Memory B cell (primary cell): ENCODE measurements at regions not wholly inside any gene's neighbourhood (a gene's known extent, or its start where the extent isn't known, plus 50 kb on each side); places are given as distances from the start of the nearest gene placed in this dataset.

Experiments
- ATAC-seq: fragments of 150-1000 bp; cut with Tn5 transposase; 2 replicates; pipeline ENCODE4 v1.10.0; 2021; ENCODE audit warnings: low read depth, mild to moderate bottlenecking, moderate library complexity
- DNase-seq, 2 donors: peaks; one replicate each; pipeline ENCODE4 v3.0.0; 2022; ENCODE audit warnings: low spot score in 2 of 2
- H3K27ac Mint-ChIP-seq: one replicate; pipeline ENCODE4 v1.8.0; 2022; ENCODE audit warnings: mild to moderate bottlenecking, moderate library complexity, mixed read lengths
- H3K27me3 Mint-ChIP-seq: one replicate; pipeline ENCODE4 v1.8.0; 2022; ENCODE audit warnings: mixed read lengths
- H3K36me3 Mint-ChIP-seq: one replicate; pipeline ENCODE4 v1.8.0; 2022; ENCODE audit warnings: mild to moderate bottlenecking, mixed read lengths
- H3K4me1 Mint-ChIP-seq: one replicate; pipeline ENCODE4 v1.8.0; 2022; ENCODE audit warnings: mixed read lengths
- H3K4me3 Mint-ChIP-seq: one replicate; pipeline ENCODE4 v1.8.0; 2022; ENCODE audit warnings: mild to moderate bottlenecking, moderate library complexity, mixed read lengths
- H3K9me3 Mint-ChIP-seq: one replicate; pipeline ENCODE4 v1.8.0; 2022; ENCODE audit warnings: mixed read lengths

DNA sequence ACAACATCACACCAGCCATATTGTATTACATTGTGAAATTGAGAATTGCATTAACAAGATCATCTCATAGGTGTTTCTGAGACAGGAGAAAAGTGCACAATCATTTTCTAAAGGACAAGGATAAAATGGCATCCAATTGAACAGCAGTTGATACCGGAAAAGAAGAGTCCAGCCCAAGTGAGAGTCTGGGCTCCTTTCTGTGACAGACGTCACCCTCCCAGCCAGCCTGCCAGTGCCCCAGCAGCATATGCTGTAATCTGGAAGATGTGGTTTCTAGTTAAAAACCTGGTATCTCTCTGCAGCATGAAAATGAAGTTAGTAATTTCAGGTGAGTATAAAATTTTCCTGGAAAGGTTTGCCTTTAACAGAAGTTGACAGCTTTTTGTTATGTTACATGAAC is 1531.7 kb upstream of the PIK3C3 start:
- DNase-seq (no peak), ATAC-seq (no peak)
- H3K4me3 Mint-ChIP-seq, result no peak overlapping the region
- no peaks in the 10 kb centered on the region for H3K36me3 Mint-ChIP-seq
- peaks cover 9% of the 10 kb centered on the region for H3K9me3 Mint-ChIP-seq
- H3K4me1 Mint-ChIP-seq, result no peaks in the 10 kb centered on the region
- H3K27me3 Mint-ChIP-seq, result no peaks in the 10 kb centered on the region
- no peak overlapping the region for H3K27ac Mint-ChIP-seq

DNA sequence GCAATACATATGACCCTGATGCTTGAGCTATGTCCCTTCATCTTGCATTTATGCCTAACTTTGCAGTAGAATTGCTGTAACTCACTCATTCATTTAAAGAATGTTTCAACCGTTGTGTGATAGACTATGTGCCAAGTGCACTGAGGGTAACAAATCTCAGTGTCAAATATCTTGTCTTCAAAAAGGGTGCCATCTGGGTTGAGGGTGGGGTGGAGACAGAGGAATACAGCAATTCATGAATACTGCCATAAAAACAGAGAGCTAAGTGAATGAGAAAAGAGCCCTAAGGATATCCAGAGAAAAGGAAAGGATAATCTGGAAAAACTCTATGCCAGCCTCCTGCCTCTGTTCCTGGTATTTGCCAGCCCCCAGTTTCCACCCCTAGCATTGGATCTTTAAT is 1534.4 kb upstream of the PIK3C3 start:
- Mint-ChIP-seq H3K27ac (no peak overlapping the region), H3K9me3 (peaks cover 7% of the 10 kb centered on the region), H3K4me3 (no peak overlapping the region), H3K27me3 (no peaks in the 10 kb centered on the region), H3K36me3 (no peaks in the 10 kb centered on the region), H3K4me1 (no peaks in the 10 kb centered on the region)
- DNase-seq, result no peak
- no peak for ATAC-seq

DNA sequence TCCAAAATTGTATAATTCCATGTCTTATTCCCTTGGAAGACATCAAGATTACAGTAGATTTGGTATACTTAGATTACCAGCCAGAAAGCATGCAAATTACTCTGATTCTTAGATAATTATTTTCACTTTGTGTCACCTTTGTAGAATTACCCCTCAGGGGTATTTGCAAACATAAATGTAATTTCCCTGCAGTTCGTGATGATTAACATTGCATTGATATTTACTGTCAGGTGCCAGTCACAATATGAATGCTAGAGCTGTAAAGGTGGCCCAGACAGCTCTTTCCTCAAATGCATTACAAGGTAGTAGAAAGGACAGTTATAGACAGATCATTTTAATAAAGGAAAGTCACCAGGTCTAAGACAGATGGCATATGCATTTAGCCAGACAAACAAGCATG is 1537.5 kb upstream of the PIK3C3 start:
- no peak overlapping the region for H3K4me3 Mint-ChIP-seq
- no peak for ATAC-seq
- no peaks in the 10 kb centered on the region for H3K4me1 Mint-ChIP-seq
- DNase-seq, result no peak
- H3K9me3 Mint-ChIP-seq, result peaks cover 6% of the 10 kb centered on the region
- H3K27ac Mint-ChIP-seq, result no peak overlapping the region
- no peaks in the 10 kb centered on the region for H3K27me3 Mint-ChIP-seq
- no peaks in the 10 kb centered on the region for H3K36me3 Mint-ChIP-seq

DNA sequence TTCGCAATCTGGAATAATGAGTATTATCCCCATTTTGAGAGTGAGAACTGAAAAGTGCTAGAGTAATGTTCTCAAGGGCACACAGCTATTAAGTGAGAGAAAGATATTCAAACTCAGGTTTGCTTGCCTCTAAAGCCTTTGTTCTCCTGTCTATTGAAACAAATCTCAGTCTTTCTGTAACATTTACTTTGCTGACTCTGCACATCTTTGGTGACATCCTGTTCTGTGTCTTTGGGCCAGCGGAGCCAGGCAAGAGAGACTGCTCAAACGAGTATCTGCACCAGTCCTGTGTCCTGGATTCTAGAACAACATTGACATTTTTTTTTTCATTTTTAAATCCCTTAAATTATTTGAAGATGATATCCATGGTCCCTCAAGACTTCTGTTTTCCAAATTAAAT is 1539.2 kb upstream of the PIK3C3 start:
- Mint-ChIP-seq H3K36me3 (no peaks in the 10 kb centered on the region), H3K27ac (no peak overlapping the region), H3K4me3 (no peak overlapping the region), H3K9me3 (peaks cover 4% of the 10 kb centered on the region), H3K27me3 (no peaks in the 10 kb centered on the region), H3K4me1 (no peaks in the 10 kb centered on the region)
- DNase-seq (no peak), ATAC-seq (no peak)

DNA sequence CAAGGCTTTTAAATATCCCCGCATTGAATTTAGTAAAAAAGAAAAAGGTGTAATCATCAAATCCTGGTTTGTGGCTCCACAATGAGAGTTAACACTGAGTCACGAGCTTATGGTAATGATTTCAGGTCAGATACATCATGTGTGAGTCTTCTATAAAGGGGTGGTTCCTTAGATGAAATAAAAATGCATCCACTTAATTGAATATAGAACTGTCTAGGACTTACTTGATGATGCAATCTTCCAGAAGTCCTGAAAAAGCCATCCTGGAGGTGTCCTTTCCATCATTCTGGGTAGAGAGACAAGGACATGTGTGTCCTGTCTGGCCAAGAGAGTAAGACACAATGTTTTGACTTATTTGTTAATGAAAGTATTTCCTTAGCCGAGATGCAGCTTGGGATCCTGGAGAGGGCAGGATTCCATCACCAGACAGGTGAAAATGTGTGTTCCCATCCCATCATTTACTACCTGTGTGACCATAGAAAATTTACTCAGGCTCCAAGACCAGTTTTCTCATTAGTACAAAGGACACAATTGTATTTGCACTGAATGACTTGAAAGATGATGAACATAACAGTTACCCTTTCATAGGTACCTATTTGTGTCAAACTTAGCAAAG is 1539.8 kb upstream of the PIK3C3 start:
- H3K4me3 Mint-ChIP-seq, result no peak overlapping the region
- ATAC-seq, result no peak
- no peaks in the 10 kb centered on the region for H3K27me3 Mint-ChIP-seq
- H3K9me3 Mint-ChIP-seq, result peaks cover 4% of the 10 kb centered on the region
- no peaks in the 10 kb centered on the region for H3K36me3 Mint-ChIP-seq
- DNase-seq, result no peak
- H3K4me1 Mint-ChIP-seq, result no peaks in the 10 kb centered on the region
- no peak overlapping the region for H3K27ac Mint-ChIP-seq

DNA sequence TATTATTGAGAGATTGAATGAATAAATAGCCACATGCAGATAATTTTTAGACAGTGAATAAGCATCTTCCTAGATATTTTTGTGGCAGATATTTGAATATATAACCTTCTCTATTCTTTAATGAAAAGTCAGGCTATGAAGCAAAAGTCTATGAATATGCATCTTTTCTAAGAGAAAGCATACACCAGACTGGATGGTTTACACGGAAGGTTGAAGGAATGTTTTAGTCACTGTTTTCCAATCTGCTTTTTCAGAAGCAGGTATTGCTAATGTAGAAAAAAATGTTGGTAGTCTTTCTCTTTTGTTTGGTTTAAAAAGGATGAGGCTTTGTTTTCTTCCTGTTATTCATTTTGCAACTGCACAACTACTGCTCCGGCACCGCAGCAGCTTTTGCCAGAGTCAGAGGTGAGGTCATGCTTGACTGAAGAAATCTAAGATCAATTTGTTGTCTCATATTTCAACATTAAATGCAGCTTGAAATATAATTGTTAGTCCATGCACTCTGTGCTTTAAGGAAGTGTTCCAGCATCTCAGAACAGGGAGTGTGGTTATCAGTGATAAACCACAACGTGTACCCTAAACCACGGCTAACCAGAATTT is 1540.8 kb upstream of the PIK3C3 start:
- Mint-ChIP-seq H3K4me1 (no peaks in the 10 kb centered on the region), H3K9me3 (no peaks in the 10 kb centered on the region), H3K4me3 (no peak overlapping the region), H3K27me3 (no peaks in the 10 kb centered on the region), H3K27ac (no peak overlapping the region), H3K36me3 (no peaks in the 10 kb centered on the region)
- ATAC-seq (no peak), DNase-seq (no peak)

DNA sequence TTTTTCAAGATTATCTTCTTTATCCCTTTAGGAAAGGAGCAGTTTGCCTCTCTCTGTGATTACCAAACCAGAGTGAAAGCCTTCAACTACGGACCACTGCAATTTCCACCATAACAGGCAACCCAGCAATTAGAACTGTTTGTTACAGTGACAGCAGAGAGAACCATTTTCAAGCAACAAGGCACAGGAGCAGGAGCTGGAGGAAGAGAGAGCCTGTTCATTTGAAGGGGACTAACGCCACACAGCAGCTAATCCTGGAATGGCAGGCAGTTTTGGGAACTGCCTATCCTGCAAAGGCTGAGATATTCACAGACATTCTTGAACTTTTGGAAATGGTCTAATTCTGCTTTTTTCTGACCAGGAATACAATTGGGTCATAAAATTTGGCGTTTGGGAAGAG is 1541.9 kb upstream of the PIK3C3 start:
- no peak overlapping the region for H3K27ac Mint-ChIP-seq
- H3K36me3 Mint-ChIP-seq, result no peaks in the 10 kb centered on the region
- no peak for ATAC-seq
- H3K9me3 Mint-ChIP-seq, result no peaks in the 10 kb centered on the region
- H3K4me3 Mint-ChIP-seq, result no peak overlapping the region
- H3K4me1 Mint-ChIP-seq, result no peaks in the 10 kb centered on the region
- DNase-seq, result no peak
- no peaks in the 10 kb centered on the region for H3K27me3 Mint-ChIP-seq

DNA sequence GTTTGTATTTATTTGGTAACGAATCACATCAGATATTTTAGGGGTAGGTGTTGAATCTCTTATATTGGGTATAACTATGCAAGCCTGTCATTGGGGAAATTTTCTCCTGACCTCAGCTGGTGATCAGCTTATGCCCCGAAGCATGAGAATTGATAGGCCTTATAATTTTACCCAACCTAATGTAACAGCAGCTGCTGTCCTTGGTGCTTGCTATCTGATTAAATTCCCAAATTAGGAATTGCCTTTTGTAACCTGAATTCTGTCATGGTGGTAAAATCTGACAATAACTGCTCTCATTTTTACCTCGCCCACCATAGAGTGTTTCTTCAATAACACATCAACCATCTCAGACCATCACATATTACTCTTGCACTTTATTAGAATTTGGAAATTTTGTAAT is 1542.6 kb upstream of the PIK3C3 start:
- DNase-seq (no peak), ATAC-seq (no peak)
- Mint-ChIP-seq H3K4me1 (no peaks in the 10 kb centered on the region), H3K27ac (no peak overlapping the region), H3K27me3 (no peaks in the 10 kb centered on the region), H3K9me3 (no peaks in the 10 kb centered on the region), H3K36me3 (no peaks in the 10 kb centered on the region), H3K4me3 (no peak overlapping the region)

DNA sequence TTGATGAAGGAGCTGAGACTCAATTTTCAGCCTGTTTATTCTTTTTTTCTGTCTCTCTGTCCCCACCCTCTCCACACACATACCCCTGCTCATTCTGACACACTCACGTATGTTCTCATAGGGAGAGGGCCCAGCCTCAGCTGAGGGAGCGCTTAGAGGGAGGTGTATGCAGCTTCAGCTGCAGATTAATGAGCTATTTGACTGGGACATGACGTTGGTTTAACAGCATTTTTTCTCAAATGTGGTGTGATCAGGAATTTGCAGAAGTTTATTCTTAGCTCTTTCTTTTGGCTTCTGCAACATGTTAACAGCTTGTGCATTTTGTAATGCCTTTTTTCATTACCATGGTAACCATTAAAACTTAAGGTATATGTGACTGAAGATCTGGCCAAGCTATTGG is 1547.1 kb upstream of the PIK3C3 start:
- DNase-seq, result no peak
- H3K4me3 Mint-ChIP-seq, result no peak overlapping the region
- no peaks in the 10 kb centered on the region for H3K27me3 Mint-ChIP-seq
- no peaks in the 10 kb centered on the region for H3K36me3 Mint-ChIP-seq
- no peaks in the 10 kb centered on the region for H3K4me1 Mint-ChIP-seq
- no peak overlapping the region for H3K27ac Mint-ChIP-seq
- no peak for ATAC-seq
- peaks cover 2% of the 10 kb centered on the region for H3K9me3 Mint-ChIP-seq

DNA sequence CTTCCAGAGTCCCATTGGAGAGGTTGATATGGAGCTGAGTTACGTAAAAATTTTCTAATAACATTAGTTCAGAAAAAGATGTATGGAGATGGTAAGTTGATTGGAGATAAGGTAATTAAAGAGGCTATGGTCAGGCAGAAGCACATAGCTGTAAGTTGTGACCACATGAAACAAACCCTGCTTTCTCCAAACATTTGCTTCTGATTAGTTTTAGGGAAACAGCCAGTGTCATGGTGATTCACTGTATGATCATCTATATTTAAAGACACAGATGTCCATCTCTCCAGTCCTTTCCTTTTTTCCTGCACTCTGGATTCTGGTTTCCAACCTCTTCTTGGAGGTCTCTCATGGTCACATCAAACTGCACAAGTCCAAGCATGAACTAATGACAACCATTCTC is 1550.8 kb upstream of the PIK3C3 start:
- no peak for ATAC-seq
- Mint-ChIP-seq H3K4me1 (no peaks in the 10 kb centered on the region), H3K9me3 (peaks cover 2% of the 10 kb centered on the region), H3K36me3 (no peaks in the 10 kb centered on the region), H3K4me3 (no peak overlapping the region), H3K27me3 (no peaks in the 10 kb centered on the region), H3K27ac (no peak overlapping the region)
- DNase-seq, result no peak

DNA sequence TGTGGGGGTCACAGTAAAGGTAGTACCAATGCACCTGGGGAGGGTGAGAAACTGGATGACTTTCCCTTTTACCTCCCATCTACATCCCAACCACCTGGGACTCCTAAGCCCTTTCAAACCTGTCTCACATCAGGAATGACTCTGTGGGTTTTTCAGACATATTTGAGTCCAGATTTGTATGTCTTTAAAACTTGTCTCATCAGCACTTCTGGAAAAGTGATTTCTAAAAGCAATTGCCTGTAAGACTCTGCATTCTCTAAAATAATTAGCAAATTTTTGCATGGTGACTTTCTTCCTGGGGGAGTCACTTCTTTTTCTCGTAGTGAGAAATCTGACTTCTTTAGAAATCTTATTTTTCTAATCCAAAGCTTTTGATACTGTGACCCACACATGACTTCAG is 1553.0 kb upstream of the PIK3C3 start:
- H3K4me1 Mint-ChIP-seq, result no peaks in the 10 kb centered on the region
- H3K27me3 Mint-ChIP-seq, result no peaks in the 10 kb centered on the region
- H3K9me3 Mint-ChIP-seq, result peaks cover 4% of the 10 kb centered on the region
- H3K36me3 Mint-ChIP-seq, result no peaks in the 10 kb centered on the region
- no peak overlapping the region for H3K4me3 Mint-ChIP-seq
- no peak overlapping the region for H3K27ac Mint-ChIP-seq
- DNase-seq, result no peak
- no peak for ATAC-seq

DNA sequence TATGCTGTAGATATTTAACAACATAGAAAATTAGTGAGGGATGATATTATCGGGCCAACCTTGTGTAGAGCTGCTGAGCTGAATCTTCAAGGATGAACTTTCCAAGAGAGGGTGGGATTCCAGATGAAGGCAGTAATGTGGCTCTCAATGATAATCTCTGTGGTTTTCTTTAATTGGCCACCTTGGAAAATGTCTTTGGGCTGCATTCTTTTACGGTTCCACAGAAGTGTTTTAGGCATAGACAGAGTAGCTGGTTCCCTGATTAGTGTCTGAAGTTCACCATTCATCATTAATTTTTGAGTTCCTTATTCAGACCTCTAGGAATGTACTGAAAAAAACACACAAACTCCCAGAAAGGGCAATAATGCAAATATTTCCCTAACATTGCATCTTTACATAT is 1566.9 kb upstream of the PIK3C3 start:
- H3K4me3 Mint-ChIP-seq, result no peak overlapping the region
- no peaks in the 10 kb centered on the region for H3K27me3 Mint-ChIP-seq
- peaks cover 1% of the 10 kb centered on the region for H3K36me3 Mint-ChIP-seq

DNA sequence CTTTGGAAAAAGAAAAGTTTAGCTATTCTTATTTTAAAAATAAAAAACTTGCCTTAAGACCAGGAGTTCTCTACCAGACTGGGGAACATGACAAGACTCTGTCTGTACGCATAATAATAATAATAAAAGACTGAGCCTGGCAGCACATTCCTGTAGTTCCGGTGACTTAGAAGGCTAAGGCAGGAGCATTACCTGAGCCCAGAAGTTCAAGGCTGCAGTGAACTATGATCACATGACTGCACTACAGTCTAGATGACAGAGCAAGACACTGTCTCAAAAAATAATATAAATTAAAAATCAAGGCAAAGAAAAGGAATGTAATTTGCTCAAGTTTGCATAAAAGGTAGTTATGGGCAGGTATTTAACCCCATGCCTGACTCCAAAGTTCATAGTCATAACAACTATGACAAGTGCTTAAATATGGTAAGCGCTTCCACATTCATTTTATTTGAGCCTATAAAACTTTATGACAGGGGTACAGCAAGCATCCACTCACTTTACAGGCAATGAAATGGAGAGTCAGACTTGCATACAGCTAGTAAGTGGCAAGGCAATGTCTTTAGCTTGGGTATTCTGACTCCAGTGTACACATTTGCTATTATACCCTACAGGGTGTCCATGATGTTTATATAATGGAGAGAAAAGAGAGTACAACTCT is 1567.8 kb upstream of the PIK3C3 start:
- Mint-ChIP-seq H3K4me1 (no peaks in the 10 kb centered on the region), H3K36me3 (no peaks in the 10 kb centered on the region), H3K9me3 (peaks cover 7% of the 10 kb centered on the region), H3K4me3 (no peak overlapping the region), H3K27me3 (no peaks in the 10 kb centered on the region), H3K27ac (no peak overlapping the region)
- ATAC-seq, result no peak
- no peak for DNase-seq

More for the DNA sequence above, 1566.9 kb upstream of the PIK3C3 start:
- Mint-ChIP-seq H3K4me1 (no peaks in the 10 kb centered on the region), H3K27ac (no peak overlapping the region), H3K9me3 (peaks cover 8% of the 10 kb centered on the region)
- DNase-seq (no peak), ATAC-seq (no peak)

DNA sequence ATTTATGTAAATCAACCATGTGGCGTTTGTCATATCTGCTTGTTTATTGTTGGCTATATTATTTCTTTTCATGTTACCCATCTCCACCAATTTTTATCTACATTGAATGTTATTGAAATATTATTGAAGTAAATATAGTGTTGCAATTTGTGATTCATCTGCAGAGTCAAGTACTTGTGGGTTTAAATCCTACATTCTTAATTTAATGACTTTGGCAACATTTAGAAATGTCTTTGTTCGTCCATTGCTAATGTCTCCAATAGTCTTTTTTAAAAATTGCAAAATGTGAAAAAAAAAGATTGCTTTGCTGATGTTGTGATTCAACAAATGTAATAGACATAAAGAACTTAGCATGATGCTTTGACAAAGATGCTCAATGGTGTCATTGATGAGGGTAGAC is 1572.8 kb upstream of the PIK3C3 start:
- Mint-ChIP-seq H3K27ac (no peak overlapping the region), H3K27me3 (no peaks in the 10 kb centered on the region), H3K4me3 (no peak overlapping the region), H3K4me1 (no peaks in the 10 kb centered on the region), H3K36me3 (no peaks in the 10 kb centered on the region), H3K9me3 (peaks cover 3% of the 10 kb centered on the region)
- no peak for DNase-seq
- no peak for ATAC-seq
